Prostate gland (tissue), 2 donors: ENCODE measurements at regions not wholly inside any gene's neighbourhood (a gene's known extent, or its start where the extent isn't known, plus 50 kb on each side); places are given as distances from the start of the nearest gene placed in this dataset.

Experiments
- CTCF ChIP-seq, 4 experiments: fragments of 200-600 bp in 2 of 4; fragments of 450-650 bp in 2 of 4; sonication (generic) in 2 of 4; IDR thresholded peaks; 1 replicate in 3 of 4; 2 replicates in 1 of 4; pipeline ENCODE4 v1.5.1; 2016 to 2019; ENCODE audit warnings: antibody characterized with exemption in 4 of 4, mild to moderate bottlenecking in 2 of 4, moderate library complexity in 2 of 4
- POLR2A ChIP-seq: fragments of 450-650 bp; IDR thresholded peaks from one replicate; pipeline ENCODE4 v1.6.1; 2016; ENCODE audit warnings: antibody characterized with exemption, mild to moderate bottlenecking
- POLR2AphosphoS5 ChIP-seq: sonication (generic); formaldehyde crosslinking; IDR thresholded peaks from one replicate; pipeline ENCODE4 v1.6.1; 2017; ENCODE audit warnings: antibody characterized with exemption

GRCh38 chr17:69650881-69651280 is 236.4 kb downstream of the MAP2K6 start:
- TF ChIP-seq CTCF (IDR thresholded peaks at IDR 0.05), result no peak
- TF ChIP-seq POLR2A, result no peak
- TF ChIP-seq POLR2AphosphoS5, result no peak
